GM12875 (cell line): ENCODE measurements at regions not wholly inside any gene's neighbourhood (a gene's known extent, or its start where the extent isn't known, plus 50 kb on each side); places are given as distances from the start of the nearest gene placed in this dataset.

Experiments
- H3K4me3 ChIP-seq: one replicate; pipeline ENCODE4 v1.5.1; 2011; ENCODE audit warnings: low read depth, low read length, control low read depth
- CTCF ChIP-seq: IDR thresholded peaks from 2 replicates; pipeline ENCODE4 v1.5.1; 2011; ENCODE audit warnings: low read depth, mild to moderate bottlenecking, control low read depth, inconsistent platforms, low read length, moderate library complexity, borderline replicate concordance; ENCODE audit not compliant: insufficient read depth

- no peak for TF ChIP-seq CTCF
- H3K4me3 ChIP-seq, result no peak overlapping the region
Observed at GRCh38 chr2:180728928-180729559, 251.4 kb upstream of the UBE2E3 start.

GRCh38 chr2:180723712-180724111 is 256.7 kb upstream of the UBE2E3 start:
- no peak for TF ChIP-seq CTCF
- no peak overlapping the region for H3K4me3 ChIP-seq

- no peak for TF ChIP-seq CTCF
- no peak overlapping the region for H3K4me3 ChIP-seq
Observed at GRCh38 chr2:180722551-180723239, 257.7 kb upstream of the UBE2E3 start.

GRCh38 chr2:180720829-180721228 is 259.6 kb upstream of the UBE2E3 start:
- no peak overlapping the region for H3K4me3 ChIP-seq
- TF ChIP-seq CTCF, result no peak

GRCh38 chr2:180717588-180717987 is 262.8 kb upstream of the UBE2E3 start:
- no peak overlapping the region for H3K4me3 ChIP-seq
- TF ChIP-seq CTCF, result no peak

GRCh38 chr2:180716186-180717180 is 263.9 kb upstream of the UBE2E3 start:
- TF ChIP-seq CTCF, result no peak

More at GRCh38 chr2:180716186-180717180, 263.9 kb upstream of the UBE2E3 start:
- no peak overlapping the region for H3K4me3 ChIP-seq
